Suprapubic skin (tissue), 4 donors: ENCODE measurements at regions not wholly inside any gene's neighbourhood (a gene's known extent, or its start where the extent isn't known, plus 50 kb on each side); places are given as distances from the start of the nearest gene placed in this dataset.
"Not testable (repeated sequence)": the region's sequence is repeated elsewhere in the genome, so short reads cannot be mapped to it uniquely, and the experiment has no call there.

ENCODE experiments used
- DNase-seq, 2 donors: peaks; one replicate each; pipeline ENCODE4 v3.0.0-alpha.2; 2019; ENCODE audit warnings: low spot score in 2 of 2
- H3K27ac ChIP-seq: fragments of 200-600 bp; sonication (generic); one replicate; pipeline ENCODE4 v1.5.1; 2019
- H3K27me3 ChIP-seq: fragments of 200-600 bp; sonication (generic); one replicate; pipeline ENCODE4 v1.5.1; 2019
- H3K36me3 ChIP-seq: fragments of 200-600 bp; sonication (generic); one replicate; pipeline ENCODE4 v1.5.1; 2019
- H3K4me1 ChIP-seq: fragments of 200-600 bp; sonication (generic); one replicate; pipeline ENCODE4 v1.5.1; 2019
- H3K4me3 ChIP-seq: fragments of 200-600 bp; sonication (generic); one replicate; pipeline ENCODE4 v1.5.1; 2019; ENCODE audit warnings: mild to moderate bottlenecking
- H3K9me3 ChIP-seq: fragments of 200-600 bp; sonication (generic); one replicate; pipeline ENCODE4 v1.5.1; 2019
- EP300 ChIP-seq: sonication (generic); formaldehyde crosslinking; IDR thresholded peaks from one replicate; pipeline ENCODE4 v1.6.1; 2017; ENCODE audit warnings: antibody characterized with exemption
- POLR2A ChIP-seq, 2 donors: fragments of 450-650 bp; IDR thresholded peaks; one replicate each; pipeline ENCODE4 v1.6.1; 2017; ENCODE audit warnings: antibody characterized with exemption in 2 of 2, mild to moderate bottlenecking in 2 of 2, moderate library complexity in 2 of 2
- POLR2AphosphoS5 ChIP-seq, 3 donors: sonication (generic); formaldehyde crosslinking; IDR thresholded peaks; one replicate each; pipeline ENCODE4 v1.6.1; 2017; ENCODE audit warnings: antibody characterized with exemption in 3 of 3
- WGBS: methylation state at CpG from one replicate; pipeline ENCODE4 v1.1.5; 2018; 5-methylcytosine and 5-hydroxymethylcytosine counted together
- TF ChIP-seq, protein P1 (sequence below), 2 donors: fragments of 200-600 bp in 1 of 2; fragments of 450-650 bp in 1 of 2; sonication (generic) in 1 of 2; IDR thresholded peaks; one replicate each; pipeline ENCODE4 v1.5.1; 2016 to 2019; ENCODE audit warnings: antibody characterized with exemption in 2 of 2, mild to moderate bottlenecking in 1 of 2, moderate library complexity in 1 of 2

DNA sequence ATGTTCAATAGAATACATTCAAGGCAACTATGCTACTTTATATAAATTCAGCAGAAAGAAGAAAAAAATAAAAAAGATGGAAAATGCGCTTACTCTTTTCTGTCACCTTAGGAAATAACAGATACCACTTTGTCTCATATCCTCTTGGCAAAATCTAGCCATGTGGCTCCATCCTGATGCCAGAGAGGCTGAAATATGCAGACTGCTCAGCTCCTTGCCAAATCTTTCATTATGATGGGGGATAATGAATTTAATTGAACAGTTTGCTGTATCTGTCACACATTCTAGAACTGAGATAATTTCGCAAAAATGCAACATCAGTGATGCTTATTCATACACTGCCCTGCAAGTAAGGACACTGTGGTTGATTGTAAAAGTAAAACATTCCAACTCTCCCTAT, 1081.5 kb downstream of the PLOD2 start:
- Histone ChIP-seq H3K4me3 (no peak overlapping the region), H3K36me3 (no peaks in the 10 kb centered on the region), H3K27me3 (no peaks in the 10 kb centered on the region), H3K9me3 (no peaks in the 10 kb centered on the region), H3K27ac (no peak overlapping the region), H3K4me1 (no peaks in the 10 kb centered on the region)
- WGBS = 89% methylated on average over 2 of the region's 2 CpGs
- no peak for DNase-seq
- no peak for TF ChIP-seq POLR2AphosphoS5 (IDR thresholded peaks at IDR 0.05)
- TF ChIP-seq, protein P1, sequence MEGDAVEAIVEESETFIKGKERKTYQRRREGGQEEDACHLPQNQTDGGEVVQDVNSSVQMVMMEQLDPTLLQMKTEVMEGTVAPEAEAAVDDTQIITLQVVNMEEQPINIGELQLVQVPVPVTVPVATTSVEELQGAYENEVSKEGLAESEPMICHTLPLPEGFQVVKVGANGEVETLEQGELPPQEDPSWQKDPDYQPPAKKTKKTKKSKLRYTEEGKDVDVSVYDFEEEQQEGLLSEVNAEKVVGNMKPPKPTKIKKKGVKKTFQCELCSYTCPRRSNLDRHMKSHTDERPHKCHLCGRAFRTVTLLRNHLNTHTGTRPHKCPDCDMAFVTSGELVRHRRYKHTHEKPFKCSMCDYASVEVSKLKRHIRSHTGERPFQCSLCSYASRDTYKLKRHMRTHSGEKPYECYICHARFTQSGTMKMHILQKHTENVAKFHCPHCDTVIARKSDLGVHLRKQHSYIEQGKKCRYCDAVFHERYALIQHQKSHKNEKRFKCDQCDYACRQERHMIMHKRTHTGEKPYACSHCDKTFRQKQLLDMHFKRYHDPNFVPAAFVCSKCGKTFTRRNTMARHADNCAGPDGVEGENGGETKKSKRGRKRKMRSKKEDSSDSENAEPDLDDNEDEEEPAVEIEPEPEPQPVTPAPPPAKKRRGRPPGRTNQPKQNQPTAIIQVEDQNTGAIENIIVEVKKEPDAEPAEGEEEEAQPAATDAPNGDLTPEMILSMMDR (IDR thresholded peaks at IDR 0.05) = no peak
- TF ChIP-seq POLR2A (IDR thresholded peaks at IDR 0.05) = no peak
- TF ChIP-seq EP300 = no peak

DNA sequence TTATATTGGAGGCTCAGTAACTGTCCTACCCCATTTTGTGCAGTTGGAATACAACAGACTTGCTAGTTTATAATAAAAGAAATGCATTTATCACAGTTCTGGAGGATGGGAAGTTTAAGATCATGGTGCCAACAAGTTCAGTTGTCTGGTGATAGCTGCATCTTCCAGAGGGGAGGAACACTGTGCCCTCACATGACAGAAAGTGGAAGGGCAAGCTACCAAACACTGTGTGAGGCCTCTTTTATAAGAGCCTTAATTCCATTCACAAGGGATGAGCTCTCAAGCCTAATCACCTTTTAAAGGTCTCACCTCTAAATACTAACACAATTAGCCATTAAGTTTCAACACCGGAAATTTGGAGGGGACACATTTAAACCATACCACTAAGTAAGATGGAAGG, 1073.9 kb downstream of the PLOD2 start:
- H3K27ac ChIP-seq = no peak overlapping the region
- TF ChIP-seq POLR2AphosphoS5 (IDR thresholded peaks at IDR 0.05) (no peak), POLR2A (IDR thresholded peaks at IDR 0.05) (no peak), EP300 (no peak)
- TF ChIP-seq, protein P1 (IDR thresholded peaks at IDR 0.05) = no peak
- WGBS = 100% methylated on average over 1 of the region's 1 CpG
- no peak for DNase-seq
- H3K9me3 ChIP-seq = no peaks in the 10 kb centered on the region
- H3K27me3 ChIP-seq = no peaks in the 10 kb centered on the region
- no peaks in the 10 kb centered on the region for H3K36me3 ChIP-seq
- H3K4me3 ChIP-seq = no peak overlapping the region
- no peaks in the 10 kb centered on the region for H3K4me1 ChIP-seq

DNA sequence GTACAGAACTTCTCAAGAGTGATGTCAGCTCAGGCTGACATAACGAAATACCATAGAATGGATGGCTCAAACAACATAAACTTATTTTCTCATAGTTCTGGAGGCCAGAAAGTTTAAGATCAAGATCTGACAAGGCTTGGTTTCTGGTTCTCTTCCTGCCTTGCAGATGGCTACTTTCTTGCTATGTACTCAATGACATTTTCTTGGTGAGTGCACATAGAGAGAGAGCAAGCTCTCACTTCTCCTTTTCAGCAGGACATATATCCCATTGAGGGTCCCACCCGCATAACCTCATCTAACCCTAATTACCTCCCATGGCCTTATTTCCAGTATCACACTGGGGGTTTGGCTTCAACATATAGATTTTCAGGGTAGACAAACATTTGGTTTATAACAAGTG, 1072.1 kb downstream of the PLOD2 start:
- H3K36me3 ChIP-seq = no peaks in the 10 kb centered on the region
- H3K9me3 ChIP-seq = no peaks in the 10 kb centered on the region
- no peak overlapping the region for H3K4me3 ChIP-seq
- no peaks in the 10 kb centered on the region for H3K27me3 ChIP-seq
- no peak for TF ChIP-seq POLR2AphosphoS5 (IDR thresholded peaks at IDR 0.05)
- TF ChIP-seq, protein P1 (IDR thresholded peaks at IDR 0.05) = no peak
- no peak for TF ChIP-seq POLR2A (IDR thresholded peaks at IDR 0.05)
- TF ChIP-seq EP300 = no peak
- no peaks in the 10 kb centered on the region for H3K4me1 ChIP-seq
- WGBS = 96% methylated on average over 2 of the region's 2 CpGs
- H3K27ac ChIP-seq = no peak overlapping the region
- DNase-seq = no peak

DNA sequence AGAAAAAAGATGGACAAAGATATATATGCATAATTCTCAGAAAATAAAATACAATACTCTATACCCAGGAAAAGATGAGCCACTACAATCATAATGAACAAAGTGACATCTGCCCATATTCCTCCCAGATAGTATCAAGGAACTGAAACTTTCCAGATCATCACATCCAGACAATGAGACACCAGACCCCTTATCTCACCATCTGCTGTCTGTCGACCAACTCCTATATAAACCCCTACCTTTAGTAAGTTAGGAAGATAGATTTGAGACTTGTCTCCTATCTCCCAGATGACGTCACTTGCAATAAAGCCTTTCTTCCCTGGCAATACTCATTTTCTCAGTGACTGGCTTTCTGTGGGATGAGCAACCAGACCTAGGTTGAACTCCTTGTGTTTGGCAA, 1071.6 kb downstream of the PLOD2 start:
- Histone ChIP-seq H3K27ac (no peak overlapping the region), H3K36me3 (no peaks in the 10 kb centered on the region), H3K4me1 (no peaks in the 10 kb centered on the region), H3K4me3 (no peak overlapping the region), H3K9me3 (no peaks in the 10 kb centered on the region), H3K27me3 (no peaks in the 10 kb centered on the region)
- DNase-seq = no peak
- 87% methylated on average over 2 of the region's 2 CpGs for WGBS
- TF ChIP-seq, protein P1 (IDR thresholded peaks at IDR 0.05) = no peak
- TF ChIP-seq EP300 (no peak), POLR2A (IDR thresholded peaks at IDR 0.05) (no peak)

DNA sequence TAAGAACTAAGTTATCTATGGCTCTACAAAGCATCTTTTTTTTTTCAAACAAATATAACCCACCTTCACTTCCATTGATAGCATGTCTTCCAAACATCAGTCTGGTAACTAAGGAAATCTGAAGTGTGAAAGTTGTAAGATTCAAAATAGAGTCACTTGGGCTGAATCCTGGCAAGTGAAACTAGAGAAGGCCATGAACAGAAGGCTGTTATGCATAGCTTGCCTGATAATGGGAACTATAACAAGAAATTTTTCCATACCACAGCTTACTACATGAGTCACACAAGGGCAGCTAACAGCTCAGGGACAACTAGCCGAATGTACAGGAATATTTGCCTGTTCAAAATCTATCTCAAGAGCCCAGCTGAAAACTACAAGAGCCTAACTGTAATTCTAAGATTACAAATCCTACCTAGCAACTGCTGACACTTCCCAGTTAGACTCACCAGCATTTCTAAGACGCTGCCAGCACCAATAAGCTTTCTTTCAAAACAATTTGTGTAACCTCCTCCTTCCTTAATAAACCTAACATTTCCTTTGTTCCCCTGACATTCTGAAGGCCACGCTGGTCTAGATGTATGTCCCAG, 1066.5 kb downstream of the PLOD2 start:
- TF ChIP-seq, protein P1 (IDR thresholded peaks at IDR 0.05) = no peak
- no peak for TF ChIP-seq POLR2A (IDR thresholded peaks at IDR 0.05)
- no peak for TF ChIP-seq EP300
- TF ChIP-seq POLR2AphosphoS5 (IDR thresholded peaks at IDR 0.05) = no peak
- Histone ChIP-seq H3K4me1 (no peaks in the 10 kb centered on the region), H3K9me3 (no peaks in the 10 kb centered on the region), H3K36me3 (no peaks in the 10 kb centered on the region), H3K27ac (no peak overlapping the region), H3K4me3 (no peak overlapping the region), H3K27me3 (no peaks in the 10 kb centered on the region)
- 28% methylated on average over 3 of the region's 3 CpGs for WGBS
- no peak for DNase-seq

DNA sequence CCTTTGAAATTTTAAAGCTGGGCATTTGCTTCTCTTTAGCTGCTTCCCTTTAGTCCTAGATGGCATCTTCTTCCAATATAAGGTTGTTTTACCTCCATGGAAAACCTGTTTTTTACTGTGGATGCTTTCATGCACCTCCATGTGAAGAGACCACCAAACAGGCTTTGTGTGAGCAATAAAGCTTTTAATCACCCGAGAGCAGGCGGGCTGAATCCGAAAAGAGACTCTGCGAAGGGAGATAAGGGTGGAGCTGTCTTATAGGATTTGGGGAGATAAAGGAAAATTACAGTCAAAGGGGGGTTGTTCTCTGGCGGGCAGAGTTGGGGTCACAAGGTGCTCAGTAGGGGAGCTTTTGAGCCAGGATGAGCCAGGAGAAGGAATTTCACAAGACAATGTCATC, 1049.8 kb downstream of the PLOD2 start:
- not testable (repeated sequence) for DNase-seq

More for the DNA sequence above, 1049.8 kb downstream of the PLOD2 start:
- H3K4me1 ChIP-seq, H3K4me3 ChIP-seq, H3K9me3 ChIP-seq, H3K27ac ChIP-seq, H3K36me3 ChIP-seq, H3K27me3 ChIP-seq: not testable (repeated sequence)
- WGBS = 88% methylated on average over 5 of the region's 5 CpGs
